D721Med (cell line): ENCODE measurements at regions not wholly inside any gene's neighbourhood (a gene's known extent, or its start where the extent isn't known, plus 50 kb on each side); places are given as distances from the start of the nearest gene placed in this dataset.
"Not testable (repeated sequence)": the region's sequence is repeated elsewhere in the genome, so short reads cannot be mapped to it uniquely, and the experiment has no call there.

ENCODE experiments used
- DNase-seq: peaks from one replicate; pipeline ENCODE4 v3.0.0; 2011; ENCODE audit warnings: low spot score; ENCODE audit not compliant: insufficient read length
- FAIRE-seq: peaks from 2 replicates; lab custom pipeline; 2011; peaks lifted over from hg19 to GRCh38; lab: Jason Lieb, UNC
- TF ChIP-seq, protein P1 (sequence below): IDR thresholded peaks from 2 replicates; pipeline ENCODE4 v1.5.1; 2012; ENCODE audit warnings: mild to moderate bottlenecking, control low read depth; ENCODE audit not compliant: insufficient read depth; ENCODE audit errors: missing control alignments

DNA sequence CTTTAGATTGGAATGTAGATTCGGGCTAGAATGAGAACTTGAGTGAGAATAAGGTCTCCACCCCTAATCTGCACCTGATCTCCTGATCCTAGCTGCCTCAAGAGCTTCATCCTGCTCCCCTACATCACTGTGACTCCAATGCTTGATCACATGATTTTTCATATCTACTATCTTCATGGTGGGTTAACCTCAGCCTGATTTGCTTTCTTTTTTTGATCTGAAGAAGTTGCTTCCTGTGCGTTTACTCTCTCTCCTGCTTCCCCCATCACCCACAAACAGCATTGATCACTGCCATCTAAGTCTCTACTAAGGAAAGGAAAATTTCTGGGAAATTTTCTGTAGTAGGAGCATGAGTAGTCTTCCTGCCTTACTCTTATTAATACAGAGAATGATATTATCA is 1542.1 kb upstream of the SLC10A2 start:
- TF ChIP-seq, protein P1, sequence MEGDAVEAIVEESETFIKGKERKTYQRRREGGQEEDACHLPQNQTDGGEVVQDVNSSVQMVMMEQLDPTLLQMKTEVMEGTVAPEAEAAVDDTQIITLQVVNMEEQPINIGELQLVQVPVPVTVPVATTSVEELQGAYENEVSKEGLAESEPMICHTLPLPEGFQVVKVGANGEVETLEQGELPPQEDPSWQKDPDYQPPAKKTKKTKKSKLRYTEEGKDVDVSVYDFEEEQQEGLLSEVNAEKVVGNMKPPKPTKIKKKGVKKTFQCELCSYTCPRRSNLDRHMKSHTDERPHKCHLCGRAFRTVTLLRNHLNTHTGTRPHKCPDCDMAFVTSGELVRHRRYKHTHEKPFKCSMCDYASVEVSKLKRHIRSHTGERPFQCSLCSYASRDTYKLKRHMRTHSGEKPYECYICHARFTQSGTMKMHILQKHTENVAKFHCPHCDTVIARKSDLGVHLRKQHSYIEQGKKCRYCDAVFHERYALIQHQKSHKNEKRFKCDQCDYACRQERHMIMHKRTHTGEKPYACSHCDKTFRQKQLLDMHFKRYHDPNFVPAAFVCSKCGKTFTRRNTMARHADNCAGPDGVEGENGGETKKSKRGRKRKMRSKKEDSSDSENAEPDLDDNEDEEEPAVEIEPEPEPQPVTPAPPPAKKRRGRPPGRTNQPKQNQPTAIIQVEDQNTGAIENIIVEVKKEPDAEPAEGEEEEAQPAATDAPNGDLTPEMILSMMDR: no peak
- DNase-seq (no peak), FAIRE-seq (no peak)

GRCh38 chr13:104605435-104605834 is 1539.2 kb upstream of the SLC10A2 start:
- DNase-seq, FAIRE-seq: not testable (repeated sequence)

GRCh38 chr13:104597546-104598180 is 1531.4 kb upstream of the SLC10A2 start:
- no peak for FAIRE-seq
- TF ChIP-seq, protein P1: no peak
- DNase-seq: no peak

- DNase-seq: no peak
- no peak for FAIRE-seq
- TF ChIP-seq, protein P1: no peak
Observed at GRCh38 chr13:104595511-104595910, 1529.3 kb upstream of the SLC10A2 start.

- DNase-seq (no peak), FAIRE-seq (no peak)
- TF ChIP-seq, protein P1: no peak
Observed at GRCh38 chr13:104594806-104595205, 1528.6 kb upstream of the SLC10A2 start.

GRCh38 chr13:104593693-104594092 is 1527.5 kb upstream of the SLC10A2 start:
- TF ChIP-seq, protein P1: no peak
- DNase-seq: no peak
- FAIRE-seq: no peak

GRCh38 chr13:104593251-104593576 is 1527.0 kb upstream of the SLC10A2 start:
- TF ChIP-seq, protein P1: no peak
- DNase-seq (no peak), FAIRE-seq (no peak)

GRCh38 chr13:104592545-104593250 is 1526.5 kb upstream of the SLC10A2 start:
- no peak for DNase-seq
- no peak for FAIRE-seq
- TF ChIP-seq, protein P1: no peak
